ENCODE measurements at regions not wholly inside any gene's neighbourhood (a gene's known extent, or its start where the extent isn't known, plus 50 kb on each side); places are given as distances from the start of the nearest gene placed in this dataset.

GRCh38 chr12:98332642-98333041 lies 182.7 kb upstream of the TMPO start:
- peaks cover 2% of the 10 kb centered on the region for H3K27me3 ChIP-seq (ENCODE audit: control insufficient read depth, insufficient read depth, low read length)
- no peaks in the 10 kb centered on the region for H3K4me1 ChIP-seq (ENCODE audit: control insufficient read depth, insufficient read depth, low read length)
- no peak for DNase-seq
- no peak overlapping the region for H3K4me3 ChIP-seq (ENCODE audit: low read length)
- H3K9me3 ChIP-seq (ENCODE audit: control insufficient read depth, low read depth, low read length), result no peaks in the 10 kb centered on the region
- no CpG with 5 or more reads among the region's 1 CpG for WGBS (ENCODE audit: insufficient coverage, low lambda C conversion rate)
- no peaks in the 10 kb centered on the region for H3K36me3 ChIP-seq (ENCODE audit: control insufficient read depth, insufficient read depth, low read length)
- no peak overlapping the region for H3K27ac ChIP-seq (ENCODE audit: low read length)

DNA sequence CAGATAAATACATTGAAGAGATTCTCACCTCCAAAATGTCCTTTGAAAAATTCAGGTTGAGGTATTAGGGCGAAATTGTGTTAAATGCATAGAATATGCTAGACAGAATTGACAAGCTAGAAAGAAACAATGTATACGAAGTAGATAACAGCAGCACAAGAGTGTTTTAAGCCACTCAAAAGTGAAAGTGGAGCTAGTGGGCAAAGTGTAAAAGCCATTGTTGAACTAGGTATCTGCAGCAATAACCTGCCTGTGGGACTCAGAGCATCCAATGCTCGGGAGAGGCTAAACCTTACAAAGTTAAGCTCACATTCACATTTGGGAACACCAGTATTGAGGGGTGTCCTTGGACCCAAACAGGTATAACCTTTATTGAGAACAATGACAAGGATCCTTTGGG lies 180.6 kb upstream of the TMPO start:
- peak in 1 of 2 donors; percentile 32 for DNase-seq
- Histone ChIP-seq H3K36me3 (ENCODE audit: control insufficient read depth, insufficient read depth, low read length) (no peaks in the 10 kb centered on the region), H3K4me1 (ENCODE audit: control insufficient read depth, insufficient read depth, low read length) (no peaks in the 10 kb centered on the region), H3K27ac (ENCODE audit: low read length) (no peak overlapping the region), H3K27me3 (ENCODE audit: control insufficient read depth, insufficient read depth, low read length) (peaks cover 2% of the 10 kb centered on the region), H3K4me3 (ENCODE audit: low read length) (no peak overlapping the region), H3K9me3 (ENCODE audit: control insufficient read depth, low read depth, low read length) (no peaks in the 10 kb centered on the region)
- WGBS (ENCODE audit: insufficient coverage, low lambda C conversion rate), result 57% methylated on average over 2 of the region's 3 CpGs

GRCh38 chr12:98341026-98341425 lies 174.4 kb upstream of the TMPO start:
- Histone ChIP-seq H3K9me3 (ENCODE audit: control insufficient read depth, low read depth, low read length) (no peaks in the 10 kb centered on the region), H3K4me1 (ENCODE audit: control insufficient read depth, insufficient read depth, low read length) (no peaks in the 10 kb centered on the region), H3K4me3 (ENCODE audit: low read length) (no peak overlapping the region), H3K27ac (ENCODE audit: low read length) (no peak overlapping the region), H3K36me3 (ENCODE audit: control insufficient read depth, insufficient read depth, low read length) (no peaks in the 10 kb centered on the region), H3K27me3 (ENCODE audit: control insufficient read depth, insufficient read depth, low read length) (peaks cover 2% of the 10 kb centered on the region)
- WGBS (ENCODE audit: insufficient coverage, low lambda C conversion rate), result 24% methylated on average over 2 of the region's 6 CpGs
- DNase-seq, result peak in 1 of 2 donors; percentile 50

DNA sequence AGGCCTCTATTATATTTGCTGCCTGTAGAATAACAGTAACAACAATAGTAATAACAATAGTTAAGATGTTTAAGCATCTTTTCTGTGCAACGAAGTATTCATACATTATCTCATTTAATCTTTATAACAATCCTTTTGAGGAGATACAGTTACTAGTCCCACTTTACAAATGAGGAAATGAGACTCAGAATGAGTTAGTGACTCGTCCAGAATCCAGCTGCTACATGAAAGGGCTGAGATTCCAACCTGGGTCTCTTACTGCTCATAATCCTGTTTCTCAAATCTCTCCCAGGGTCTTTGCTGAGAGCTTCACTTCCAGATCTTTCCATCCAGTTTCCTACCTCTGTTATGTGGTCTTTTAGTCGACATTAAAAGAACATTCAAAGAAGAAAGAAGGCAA lies 173.7 kb upstream of the TMPO start:
- Histone ChIP-seq H3K9me3 (ENCODE audit: control insufficient read depth, low read depth, low read length) (no peaks in the 10 kb centered on the region), H3K4me3 (ENCODE audit: low read length) (no peak overlapping the region), H3K27ac (ENCODE audit: low read length) (no peak overlapping the region), H3K4me1 (ENCODE audit: control insufficient read depth, insufficient read depth, low read length) (no peaks in the 10 kb centered on the region), H3K36me3 (ENCODE audit: control insufficient read depth, insufficient read depth, low read length) (no peaks in the 10 kb centered on the region), H3K27me3 (ENCODE audit: control insufficient read depth, insufficient read depth, low read length) (no peaks in the 10 kb centered on the region)
- no peak for DNase-seq
- WGBS (ENCODE audit: insufficient coverage, low lambda C conversion rate), result 50% methylated on average over 1 of the region's 3 CpGs

- H3K36me3 ChIP-seq (ENCODE audit: control insufficient read depth, insufficient read depth, low read length), result no peaks in the 10 kb centered on the region
- no peaks in the 10 kb centered on the region for H3K4me1 ChIP-seq (ENCODE audit: control insufficient read depth, insufficient read depth, low read length)
- no CpG with 5 or more reads among the region's 4 CpGs for WGBS (ENCODE audit: insufficient coverage, low lambda C conversion rate)
- H3K27me3 ChIP-seq (ENCODE audit: control insufficient read depth, insufficient read depth, low read length), result no peaks in the 10 kb centered on the region
- no peaks in the 10 kb centered on the region for H3K9me3 ChIP-seq (ENCODE audit: control insufficient read depth, low read depth, low read length)
- no peak overlapping the region for H3K27ac ChIP-seq (ENCODE audit: low read length)
- H3K4me3 ChIP-seq (ENCODE audit: low read length), result no peak overlapping the region
- DNase-seq, result no peak
Observed at GRCh38 chr12:98343002-98343567, 172.3 kb upstream of the TMPO start.

DNA sequence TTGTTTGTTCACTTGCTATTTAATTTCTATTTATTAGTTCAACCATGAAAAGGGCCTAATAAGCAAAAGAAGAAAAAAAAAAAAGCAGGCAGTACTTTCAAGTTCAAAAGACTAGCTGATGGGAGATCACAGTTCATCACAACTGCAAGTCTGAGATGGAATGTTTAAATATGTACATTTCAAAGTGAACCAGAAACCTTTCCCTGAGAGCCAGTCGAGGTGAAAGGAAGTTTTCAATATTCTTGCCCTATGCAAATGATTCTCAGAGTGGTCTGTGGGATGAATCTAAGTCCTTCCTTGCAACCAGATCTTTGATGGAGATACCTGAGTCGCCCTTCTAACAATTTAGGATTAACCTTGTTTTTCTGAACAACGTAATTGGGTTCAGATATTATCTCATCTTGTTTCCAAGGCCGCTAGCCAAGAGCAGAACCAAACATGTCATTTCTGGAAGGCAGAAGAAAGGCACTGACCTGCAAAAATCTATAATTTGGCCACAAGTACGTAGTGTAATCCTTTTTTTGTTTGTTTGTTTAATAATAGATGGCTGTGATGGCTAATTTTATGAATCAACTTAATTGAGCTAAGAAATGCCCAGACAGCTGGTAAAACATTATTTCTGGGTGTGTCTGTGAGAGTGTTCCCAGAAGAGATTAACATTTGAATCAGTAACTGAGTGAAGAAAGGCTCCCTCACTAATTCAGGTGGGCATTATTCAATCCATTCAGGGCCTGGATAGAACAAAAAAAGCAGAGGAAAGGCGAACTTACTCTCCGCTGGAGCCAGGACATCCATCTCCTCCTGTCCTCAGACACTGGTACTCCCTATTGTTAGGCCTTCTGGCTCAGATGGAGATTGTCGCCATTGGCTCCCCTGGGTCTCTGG lies 171.1 kb upstream of the TMPO start:
- no peak overlapping the region for H3K4me3 ChIP-seq (ENCODE audit: low read length)
- no peaks in the 10 kb centered on the region for H3K9me3 ChIP-seq (ENCODE audit: control insufficient read depth, low read depth, low read length)
- H3K27me3 ChIP-seq (ENCODE audit: control insufficient read depth, insufficient read depth, low read length), result no peaks in the 10 kb centered on the region
- H3K36me3 ChIP-seq (ENCODE audit: control insufficient read depth, insufficient read depth, low read length), result no peaks in the 10 kb centered on the region
- H3K27ac ChIP-seq (ENCODE audit: low read length), result no peak overlapping the region
- no peak for DNase-seq
- 60% methylated on average over 2 of the region's 8 CpGs for WGBS (ENCODE audit: insufficient coverage, low lambda C conversion rate)
- no peaks in the 10 kb centered on the region for H3K4me1 ChIP-seq (ENCODE audit: control insufficient read depth, insufficient read depth, low read length)

DNA sequence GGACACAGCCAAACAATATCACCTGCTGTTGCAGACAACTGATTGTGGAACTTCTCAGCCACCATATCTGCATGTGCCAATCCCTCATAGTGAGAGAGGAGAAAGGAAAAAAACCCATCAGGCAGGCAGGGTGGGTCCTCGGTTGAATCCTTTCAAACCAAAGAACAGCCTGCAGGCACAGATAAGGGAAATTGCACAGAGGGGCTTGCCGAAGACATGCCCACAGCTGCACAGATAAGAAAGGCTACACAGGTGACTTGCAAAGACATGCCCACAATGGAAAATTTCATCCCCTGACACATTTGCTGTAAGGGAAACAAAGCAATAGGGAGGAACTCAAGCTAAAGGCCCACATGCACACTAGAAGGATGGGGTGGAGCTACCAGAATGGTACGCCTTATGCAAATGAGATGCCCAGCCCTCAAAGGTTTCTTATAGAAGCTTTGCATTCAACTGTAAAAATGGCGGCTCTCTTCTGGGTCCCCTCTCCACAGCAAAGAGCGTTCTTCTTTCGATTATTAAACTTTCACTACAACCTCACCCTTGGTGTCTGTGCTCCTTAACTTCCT lies 170.0 kb upstream of the TMPO start:
- H3K4me3 ChIP-seq (ENCODE audit: low read length), result no peak overlapping the region
- no CpG with 5 or more reads among the region's 6 CpGs for WGBS (ENCODE audit: insufficient coverage, low lambda C conversion rate)
- DNase-seq, result no peak
- H3K4me1 ChIP-seq (ENCODE audit: control insufficient read depth, insufficient read depth, low read length), result no peaks in the 10 kb centered on the region
- H3K36me3 ChIP-seq (ENCODE audit: control insufficient read depth, insufficient read depth, low read length), result no peaks in the 10 kb centered on the region
- no peak overlapping the region for H3K27ac ChIP-seq (ENCODE audit: low read length)
- H3K9me3 ChIP-seq (ENCODE audit: control insufficient read depth, low read depth, low read length), result no peaks in the 10 kb centered on the region
- no peaks in the 10 kb centered on the region for H3K27me3 ChIP-seq (ENCODE audit: control insufficient read depth, insufficient read depth, low read length)

DNA sequence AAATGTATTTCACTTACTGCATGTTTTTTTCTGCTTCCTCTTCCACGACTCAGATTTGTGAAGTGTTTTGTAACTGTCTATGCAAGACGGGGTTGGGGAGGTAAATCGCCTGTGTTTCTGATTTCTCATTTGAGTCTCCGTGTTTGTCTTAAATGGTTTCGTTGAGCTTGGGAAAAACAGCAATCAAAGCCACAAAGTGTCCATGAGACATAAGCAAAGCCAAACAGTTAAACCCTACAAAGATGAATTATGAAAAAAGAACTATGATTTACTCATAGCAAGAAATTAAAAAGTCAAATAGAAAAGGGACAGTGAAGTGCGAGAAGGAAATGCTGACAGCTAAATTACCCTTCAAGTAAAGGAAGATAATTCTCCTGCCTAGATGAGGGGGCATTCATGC lies 164.3 kb upstream of the TMPO start:
- Histone ChIP-seq H3K36me3 (ENCODE audit: control insufficient read depth, insufficient read depth, low read length) (no peaks in the 10 kb centered on the region), H3K27ac (ENCODE audit: low read length) (no peak overlapping the region), H3K27me3 (ENCODE audit: control insufficient read depth, insufficient read depth, low read length) (no peaks in the 10 kb centered on the region), H3K9me3 (ENCODE audit: control insufficient read depth, low read depth, low read length) (no peaks in the 10 kb centered on the region), H3K4me3 (ENCODE audit: low read length) (no peak overlapping the region), H3K4me1 (ENCODE audit: control insufficient read depth, insufficient read depth, low read length) (no peaks in the 10 kb centered on the region)
- no peak for DNase-seq
- 96% methylated on average over 4 of the region's 6 CpGs for WGBS (ENCODE audit: insufficient coverage, low lambda C conversion rate)

GRCh38 chr12:98351784-98352183 lies 163.6 kb upstream of the TMPO start:
- Histone ChIP-seq H3K36me3 (ENCODE audit: control insufficient read depth, insufficient read depth, low read length) (no peaks in the 10 kb centered on the region), H3K9me3 (ENCODE audit: control insufficient read depth, low read depth, low read length) (no peaks in the 10 kb centered on the region), H3K4me3 (ENCODE audit: low read length) (no peak overlapping the region), H3K4me1 (ENCODE audit: control insufficient read depth, insufficient read depth, low read length) (no peaks in the 10 kb centered on the region), H3K27ac (ENCODE audit: low read length) (no peak overlapping the region), H3K27me3 (ENCODE audit: control insufficient read depth, insufficient read depth, low read length) (no peaks in the 10 kb centered on the region)
- WGBS (ENCODE audit: insufficient coverage, low lambda C conversion rate), result 83% methylated on average over 1 of the region's 3 CpGs
- no peak for DNase-seq

DNA sequence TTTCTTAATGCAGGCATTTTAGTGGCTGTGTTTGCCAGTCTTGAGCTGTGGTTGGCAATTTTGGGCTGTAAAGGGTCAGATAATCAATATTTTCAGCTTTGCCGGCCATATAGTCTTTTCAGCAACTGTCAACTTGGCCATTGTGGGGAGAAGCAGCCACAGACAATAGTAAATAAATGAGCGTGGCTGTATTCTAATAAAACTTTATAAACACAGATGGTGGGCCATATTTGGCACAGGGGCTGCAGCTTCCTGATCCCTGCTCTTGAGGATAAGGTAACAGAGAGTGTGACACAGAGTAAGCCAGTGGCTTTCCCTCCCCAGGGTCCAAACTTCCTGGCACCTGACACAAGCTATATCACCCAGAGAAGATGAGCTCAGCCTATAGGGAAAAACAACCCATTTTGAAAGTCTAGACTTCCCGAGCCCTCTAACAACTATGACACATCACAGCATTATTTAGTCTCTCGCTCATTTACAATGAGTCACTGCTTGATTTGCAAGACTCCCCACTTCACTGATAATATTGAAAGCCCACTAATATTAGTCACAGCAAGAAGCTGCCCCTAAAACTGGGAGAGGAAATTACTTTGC lies 163.1 kb upstream of the TMPO start:
- no peak overlapping the region for H3K27ac ChIP-seq (ENCODE audit: low read length)
- WGBS (ENCODE audit: insufficient coverage, low lambda C conversion rate), result no CpG with 5 or more reads among the region's 4 CpGs
- H3K4me3 ChIP-seq (ENCODE audit: low read length), result no peak overlapping the region
- no peaks in the 10 kb centered on the region for H3K9me3 ChIP-seq (ENCODE audit: control insufficient read depth, low read depth, low read length)
- DNase-seq, result no peak
- no peaks in the 10 kb centered on the region for H3K4me1 ChIP-seq (ENCODE audit: control insufficient read depth, insufficient read depth, low read length)
- H3K27me3 ChIP-seq (ENCODE audit: control insufficient read depth, insufficient read depth, low read length), result no peaks in the 10 kb centered on the region
- no peaks in the 10 kb centered on the region for H3K36me3 ChIP-seq (ENCODE audit: control insufficient read depth, insufficient read depth, low read length)

All from large intestine (tissue), 3 donors.